Myocyte (in vitro differentiated cells): ENCODE measurements at regions not wholly inside any gene's neighbourhood (a gene's known extent, or its start where the extent isn't known, plus 50 kb on each side); places are given as distances from the start of the nearest gene placed in this dataset.
"Not testable (repeated sequence)": the region's sequence is repeated elsewhere in the genome, so short reads cannot be mapped to it uniquely, and the experiment has no call there.

Experiments used
- DNase-seq: peaks from one replicate; pipeline ENCODE4 v3.0.0-alpha.2; 2012; ENCODE audit warnings: low read depth

DNA sequence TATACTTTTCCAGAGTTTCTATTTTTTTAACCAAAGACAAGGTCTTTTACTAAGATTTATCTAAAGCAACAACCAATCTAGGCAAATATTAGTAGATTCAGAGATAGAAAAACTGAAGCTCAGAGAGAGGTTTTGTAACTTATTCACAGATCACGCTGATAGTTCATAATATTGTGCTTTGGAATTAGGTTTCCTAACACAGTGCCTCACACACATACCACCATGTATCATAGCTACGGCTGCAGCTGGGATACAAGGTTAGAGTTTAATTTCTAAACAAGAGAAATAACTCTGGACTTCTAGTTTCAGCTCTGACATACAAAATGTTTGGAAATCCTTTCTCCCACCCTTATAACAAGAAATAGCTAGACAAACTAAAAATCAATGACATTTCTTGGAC lies 565.7 kb downstream of the PYDC2 start:
- DNase-seq: no peak

DNA sequence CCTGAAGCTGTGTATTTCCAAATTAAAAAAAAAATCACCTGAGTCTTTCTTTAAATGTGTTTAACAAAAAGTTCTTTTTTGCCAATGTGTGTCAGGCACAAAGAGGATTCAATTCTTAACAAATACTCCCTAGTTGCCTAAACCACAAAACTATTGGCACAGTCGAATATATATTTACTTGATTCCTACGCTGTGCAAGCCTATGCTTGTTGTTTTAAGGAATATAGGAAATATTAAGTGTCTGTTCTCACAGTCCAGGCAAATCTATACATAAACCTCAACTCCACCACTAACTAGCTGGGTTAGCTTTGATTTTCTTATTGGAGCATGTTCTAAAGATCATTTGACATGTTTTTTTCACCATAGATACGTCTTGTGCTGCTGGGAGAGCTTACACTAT lies 571.0 kb downstream of the PYDC2 start:
- no peak for DNase-seq

DNA sequence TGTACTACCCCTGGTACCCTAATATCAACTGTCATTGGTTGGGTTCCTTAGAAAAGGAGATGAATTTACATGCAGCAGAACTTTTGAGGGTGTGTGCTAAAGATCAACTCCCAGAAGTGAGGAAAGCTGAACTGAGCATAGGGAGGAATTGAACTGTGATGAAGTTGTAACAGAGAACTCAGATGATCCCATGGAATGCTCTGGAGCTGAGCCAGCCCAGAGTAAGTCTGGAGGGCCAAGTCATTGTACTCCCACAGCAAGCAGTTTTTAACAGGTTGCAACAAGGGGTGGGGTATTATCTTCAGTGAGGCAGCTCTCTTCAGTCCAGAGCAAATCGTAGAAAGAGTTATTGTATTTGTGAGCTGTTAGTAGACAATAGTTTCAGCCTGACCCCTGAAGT lies 572.3 kb downstream of the PYDC2 start:
- no peak for DNase-seq

DNA sequence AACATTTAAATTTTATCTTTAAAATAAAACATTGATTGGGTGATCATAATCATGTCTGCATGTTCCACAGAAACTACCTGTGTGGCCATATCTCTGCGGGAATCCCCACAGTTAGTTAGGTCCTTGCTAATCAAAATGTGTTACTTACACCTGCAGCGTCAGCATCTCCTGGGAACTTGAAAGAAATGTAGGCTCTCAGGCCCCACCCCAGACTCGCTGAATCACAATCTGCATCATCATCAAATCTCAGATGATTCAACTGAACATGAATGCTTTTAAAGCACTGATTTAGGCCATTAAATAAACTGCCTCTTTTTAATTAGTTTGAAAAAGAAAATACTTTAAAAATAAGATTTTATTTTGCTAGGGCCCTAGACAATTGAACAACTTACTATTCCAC lies 577.8 kb downstream of the PYDC2 start:
- no peak for DNase-seq

DNA sequence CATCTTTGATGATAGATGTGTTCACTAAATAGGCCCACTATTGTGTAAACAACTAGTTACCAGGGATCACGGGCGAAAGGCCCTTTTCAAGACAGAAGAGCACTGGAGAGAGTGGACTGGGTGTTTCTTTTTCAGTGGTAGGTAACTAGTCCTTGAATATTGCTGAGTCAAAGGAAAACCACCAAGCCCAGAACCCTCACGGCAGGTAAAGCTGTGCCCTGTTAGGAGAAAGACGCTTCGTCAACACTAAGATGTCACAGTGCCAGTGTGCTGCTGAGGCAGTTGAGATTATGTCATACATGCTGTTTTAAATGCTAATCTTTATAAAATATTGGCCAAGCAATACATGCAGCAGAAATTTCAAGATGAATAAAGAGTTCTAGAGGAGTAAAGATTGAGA lies 578.6 kb downstream of the PYDC2 start:
- DNase-seq: no peak

DNA sequence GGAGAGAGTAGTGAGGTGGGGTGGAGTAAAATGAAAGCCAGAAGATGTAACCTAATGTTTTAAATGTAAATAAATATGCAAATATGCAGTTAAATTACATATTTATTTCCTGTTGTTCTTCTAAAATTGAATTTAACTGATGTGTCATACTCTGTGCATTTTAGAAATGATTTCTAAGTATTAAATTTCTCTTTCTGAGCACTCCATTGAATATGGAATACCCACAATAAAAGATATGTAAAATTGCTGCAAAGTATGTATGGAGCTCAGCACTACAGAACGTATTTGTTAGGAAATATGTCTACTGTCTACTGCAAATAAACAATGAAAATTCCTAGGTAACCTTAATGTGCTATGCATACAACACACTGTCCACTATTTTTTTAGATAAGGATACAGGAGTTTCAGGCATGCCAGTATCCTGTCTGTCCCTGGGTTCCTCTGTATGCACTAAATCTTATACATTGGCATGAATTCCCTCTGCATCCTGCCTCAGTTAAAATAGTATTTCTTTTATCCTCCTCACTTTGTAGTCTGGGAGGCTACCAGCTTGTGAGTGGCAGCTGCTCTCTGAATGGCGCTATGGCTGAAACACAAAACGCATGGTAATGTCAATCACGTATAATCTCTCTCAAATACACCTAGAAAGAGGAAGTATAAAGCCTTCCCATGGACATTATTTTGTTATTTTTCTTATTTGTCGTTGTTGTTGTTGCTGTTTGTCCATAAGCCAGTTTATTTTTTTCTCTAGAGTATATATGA lies 579.5 kb downstream of the PYDC2 start:
- DNase-seq: no peak

DNA sequence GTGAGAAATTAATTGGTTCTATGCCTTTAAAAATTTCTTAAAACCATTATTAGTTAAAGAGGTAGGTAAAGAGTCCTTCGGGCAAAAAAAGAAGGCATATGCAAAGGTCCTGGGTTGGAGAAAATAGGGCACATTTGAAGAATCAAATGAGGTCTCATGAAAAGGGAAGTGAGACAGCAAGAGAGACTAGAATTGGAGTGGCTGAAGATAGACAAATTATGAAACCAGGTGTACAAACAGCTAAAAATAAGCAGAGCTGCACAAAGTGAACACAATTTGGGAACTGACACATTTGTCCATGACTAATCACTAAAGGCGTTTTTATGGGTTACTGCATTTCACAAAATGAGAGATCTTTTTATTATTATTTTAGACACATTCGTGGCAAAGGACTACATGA lies 581.2 kb downstream of the PYDC2 start:
- DNase-seq: no peak

DNA sequence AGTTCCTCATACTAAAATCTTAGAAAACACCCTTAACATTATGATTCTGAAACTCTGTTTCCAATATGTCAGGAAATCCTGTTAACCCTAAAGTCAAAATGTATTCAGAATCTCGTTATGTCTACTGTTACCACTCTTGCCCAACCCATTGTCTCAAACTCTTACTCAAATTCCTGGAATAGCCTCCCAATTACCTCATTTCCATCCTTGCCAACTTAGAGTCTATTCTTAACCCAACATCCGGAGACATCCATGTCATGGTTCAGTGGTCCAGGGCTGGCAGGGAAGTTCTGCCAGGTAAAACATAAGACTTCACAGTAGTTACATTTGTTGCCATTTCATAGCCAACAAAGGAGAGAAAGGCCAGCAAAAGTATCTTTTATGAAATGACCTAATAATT lies 593.9 kb downstream of the PYDC2 start:
- peak; percentile 36 for DNase-seq

DNA sequence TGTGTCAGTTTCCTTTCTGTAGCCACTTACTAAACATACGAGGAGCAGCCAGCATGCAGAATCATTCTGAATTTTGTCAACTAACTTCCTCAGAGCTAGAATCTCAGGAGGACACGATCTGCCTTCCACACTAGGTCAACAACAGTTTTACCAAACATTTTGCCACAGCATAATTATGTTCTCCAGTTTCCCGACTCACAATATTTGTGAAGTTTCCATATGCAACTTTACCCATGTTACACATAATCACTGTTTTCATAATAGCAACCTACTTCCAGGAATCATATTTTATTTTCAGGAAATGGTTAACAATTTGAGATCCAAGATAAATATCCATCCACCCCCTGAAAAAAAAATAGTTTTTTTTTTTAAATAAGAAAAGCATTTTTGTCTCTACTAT lies 595.0 kb downstream of the PYDC2 start:
- no peak for DNase-seq

DNA sequence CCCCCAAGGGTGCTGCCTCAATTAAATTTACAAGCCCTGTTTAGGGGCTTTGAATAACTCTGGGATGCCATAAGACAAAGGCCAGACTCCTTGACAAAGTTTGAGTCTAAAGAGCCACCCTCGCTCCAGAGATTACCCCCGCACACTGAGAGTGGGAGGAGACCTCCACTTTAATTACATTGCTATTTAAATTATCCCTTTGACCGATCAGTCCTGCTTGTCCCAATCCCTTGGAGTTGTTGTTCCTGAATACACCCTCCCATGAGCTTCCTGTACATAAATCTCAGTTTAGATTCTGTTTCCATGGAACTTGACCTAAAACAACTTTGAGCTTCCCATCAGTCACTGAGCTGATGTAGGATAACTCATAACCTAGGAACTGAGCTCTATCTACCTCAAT lies 596.3 kb downstream of the PYDC2 start:
- no peak for DNase-seq

DNA sequence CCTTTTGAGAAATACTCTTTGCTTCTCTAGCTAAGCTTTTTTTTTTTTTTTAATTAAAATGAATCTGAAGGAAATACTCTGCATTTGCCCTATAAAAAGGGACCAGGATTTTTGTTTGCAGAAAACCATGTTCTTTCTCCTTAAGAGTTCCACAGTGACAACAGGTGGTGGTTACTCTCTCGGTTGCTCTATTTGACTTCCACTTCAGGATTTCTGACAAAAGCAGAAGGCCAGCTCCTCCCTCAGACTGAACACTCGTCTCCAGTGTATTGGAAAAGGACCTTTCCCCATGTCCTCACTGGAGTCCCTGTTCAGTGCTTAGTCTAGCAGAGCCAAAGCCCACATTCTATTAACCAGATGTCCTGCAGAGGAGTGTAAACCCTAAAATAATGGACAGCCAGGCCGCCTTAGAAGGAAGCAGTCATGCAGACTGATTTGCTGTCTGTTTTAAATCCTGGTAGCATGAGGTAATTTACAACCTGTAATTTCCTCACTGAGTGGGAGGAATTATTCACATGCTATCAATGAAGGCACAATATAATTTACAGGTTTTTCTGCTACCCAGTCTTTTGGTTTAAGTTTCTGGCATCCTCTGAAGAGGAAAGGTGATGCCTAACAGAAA lies 599.3 kb downstream of the PYDC2 start:
- no peak for DNase-seq

DNA sequence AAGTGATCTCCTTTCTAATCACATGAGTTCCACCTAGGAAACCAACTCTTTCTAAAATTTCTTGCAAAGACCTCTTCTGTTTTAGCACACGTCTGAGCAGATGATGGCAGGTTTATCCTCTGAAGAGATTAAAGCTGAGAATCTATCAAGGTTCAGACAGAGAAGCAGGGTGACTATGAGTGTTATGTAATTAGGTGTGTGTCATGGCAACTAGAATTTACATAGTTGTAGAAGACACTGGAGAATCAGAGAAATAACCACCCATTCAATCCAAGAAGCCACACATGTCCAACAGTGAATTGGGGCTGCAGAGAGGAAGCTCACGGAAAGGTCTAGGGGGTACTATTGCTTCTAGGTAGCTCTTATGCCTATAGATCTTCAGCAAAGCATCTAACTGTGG lies 600.5 kb downstream of the PYDC2 start:
- DNase-seq: no peak

DNA sequence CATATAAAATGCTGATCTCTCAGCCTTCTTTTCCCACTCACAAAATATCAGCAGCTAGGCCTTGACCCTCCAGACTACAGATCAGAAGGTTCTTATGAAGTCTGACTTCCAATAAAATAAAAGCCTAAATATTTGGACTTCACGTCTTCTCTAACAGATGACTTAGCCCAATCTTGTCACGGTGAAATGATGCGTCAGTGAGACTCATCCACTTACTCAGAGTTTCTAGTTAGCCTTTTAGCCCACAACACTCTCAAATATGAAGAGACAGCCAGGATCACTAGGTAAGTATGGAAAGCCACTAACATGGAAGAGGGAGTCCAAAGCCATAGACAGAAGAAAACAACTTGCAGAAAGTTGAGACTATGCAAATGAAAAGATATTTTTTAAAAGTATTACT lies 601.2 kb downstream of the PYDC2 start:
- DNase-seq: no peak

DNA sequence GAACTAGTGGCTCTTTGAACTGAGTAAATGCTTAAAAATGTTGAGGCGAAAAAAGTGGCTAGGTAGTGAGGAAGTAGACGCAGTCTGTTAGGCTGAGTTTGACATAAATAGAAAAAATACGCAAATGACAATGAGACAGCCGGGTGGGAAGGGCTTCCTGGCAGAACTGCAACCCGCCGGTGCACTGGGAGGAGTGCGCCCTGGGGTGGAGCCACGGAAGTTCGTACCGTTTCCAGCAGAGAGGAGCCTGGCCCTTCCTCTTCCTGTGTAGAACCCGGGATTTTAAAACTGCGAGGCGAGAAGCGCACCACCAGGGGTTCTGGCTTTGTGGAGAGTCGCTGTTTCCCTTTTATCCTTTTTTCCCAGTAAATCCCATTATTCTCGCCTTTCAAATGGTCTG lies 602.6 kb downstream of the PYDC2 start:
- DNase-seq: no peak

DNA sequence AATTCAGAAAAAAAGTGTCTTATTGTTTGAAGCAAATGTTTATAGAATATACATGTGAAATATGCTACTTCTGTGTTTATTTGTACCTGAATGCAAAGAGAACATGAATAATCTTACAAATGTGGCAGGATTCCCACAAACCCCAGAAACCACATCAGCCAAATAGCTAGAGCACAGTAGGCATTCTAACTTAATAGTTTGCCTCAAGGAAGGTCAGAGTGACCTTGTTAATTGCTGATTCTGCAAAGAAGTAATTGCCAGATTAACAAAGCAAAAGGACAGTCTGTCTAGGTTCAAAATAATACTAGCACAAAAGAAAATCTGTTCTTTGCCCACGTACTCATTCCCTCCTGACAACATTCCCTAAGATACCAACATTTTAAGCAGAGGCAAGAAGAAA lies 604.0 kb downstream of the PYDC2 start:
- no peak for DNase-seq

DNA sequence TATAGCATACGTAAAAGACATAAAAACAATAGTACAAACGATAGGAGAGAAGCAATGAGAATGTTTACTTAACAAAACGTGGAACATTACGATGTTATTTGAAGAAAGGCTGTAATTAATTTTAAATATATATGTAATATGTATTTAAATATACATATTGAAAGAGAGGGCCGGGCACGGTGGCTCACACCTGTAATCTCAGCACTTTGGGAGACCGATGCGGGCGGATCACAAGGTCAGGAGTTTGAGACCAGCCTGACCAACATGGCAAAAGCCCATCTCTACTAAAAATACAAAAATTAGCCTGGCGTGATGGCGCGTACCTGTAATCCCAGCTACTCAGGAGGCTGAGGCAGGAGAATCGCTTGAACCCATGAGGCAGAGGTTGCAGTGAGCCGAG lies 605.3 kb downstream of the PYDC2 start:
- not testable (repeated sequence) for DNase-seq

DNA sequence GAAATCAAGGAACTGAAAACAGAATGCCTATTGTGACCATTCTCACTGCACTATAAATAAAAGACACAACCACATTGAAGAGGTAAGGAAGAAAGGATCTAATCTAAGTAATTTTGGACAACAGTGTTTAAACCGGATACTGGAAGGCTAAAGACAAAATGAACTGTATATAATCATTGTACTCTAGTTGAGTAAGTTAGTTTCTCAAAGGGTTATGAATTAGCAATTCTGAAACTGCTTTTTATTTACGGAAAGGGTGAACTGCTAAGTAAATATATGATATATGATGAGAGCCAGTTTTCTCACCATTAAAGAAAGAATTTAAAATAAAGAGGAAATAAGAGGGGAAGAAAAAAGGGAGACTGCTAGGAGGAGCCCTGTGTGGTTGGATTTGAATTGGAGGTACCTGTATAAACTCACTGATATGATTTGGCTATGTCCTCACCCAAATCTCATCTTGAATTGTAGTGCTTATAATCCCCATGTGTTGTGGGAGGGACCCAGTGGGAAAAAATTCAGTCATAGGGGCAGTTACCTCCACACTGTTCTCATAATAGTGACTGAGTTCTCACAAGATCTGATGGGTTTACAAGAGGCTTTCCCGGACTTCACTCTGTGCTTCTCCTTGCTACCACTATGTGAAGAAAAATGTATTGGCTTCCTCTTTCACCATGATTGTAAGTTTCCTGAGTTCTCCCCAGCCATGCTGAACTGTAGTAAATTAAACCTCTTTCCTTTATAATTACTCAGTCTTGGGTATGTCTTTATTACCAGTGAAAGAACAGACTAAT lies 607.7 kb downstream of the PYDC2 start:
- DNase-seq: no peak

DNA sequence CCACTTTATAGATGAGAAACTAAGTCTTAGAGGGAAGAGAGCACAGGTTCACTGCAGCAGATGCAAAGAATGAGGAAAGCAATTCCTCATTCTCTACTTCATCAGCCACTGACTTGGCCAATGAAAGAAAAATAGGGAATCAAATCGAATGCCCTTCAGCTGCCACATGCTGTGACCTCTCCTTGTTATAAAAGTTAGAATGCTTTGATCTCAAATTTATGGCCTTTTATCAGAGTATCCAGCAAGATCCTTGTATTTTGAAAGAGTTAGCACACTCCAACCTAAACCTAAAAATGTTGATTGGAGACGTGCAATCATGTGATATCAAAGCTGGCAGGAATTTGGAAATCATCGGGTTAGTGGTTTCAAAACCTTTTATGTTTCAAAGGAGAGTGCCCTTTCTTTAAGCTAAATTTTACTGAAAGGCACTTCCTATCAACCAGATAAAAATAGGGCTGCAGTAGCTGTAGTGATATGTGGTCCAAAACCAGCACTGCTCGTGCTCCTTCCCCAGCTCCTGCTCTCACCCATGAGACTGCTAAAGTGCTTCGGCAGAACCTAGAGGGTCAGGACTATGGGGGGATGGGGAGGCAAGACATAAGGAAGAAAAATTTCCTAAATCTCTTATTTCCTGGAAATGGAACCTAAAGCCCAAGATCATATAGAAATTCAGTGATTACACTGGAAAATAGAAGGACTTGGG lies 617.0 kb downstream of the PYDC2 start:
- no peak for DNase-seq

DNA sequence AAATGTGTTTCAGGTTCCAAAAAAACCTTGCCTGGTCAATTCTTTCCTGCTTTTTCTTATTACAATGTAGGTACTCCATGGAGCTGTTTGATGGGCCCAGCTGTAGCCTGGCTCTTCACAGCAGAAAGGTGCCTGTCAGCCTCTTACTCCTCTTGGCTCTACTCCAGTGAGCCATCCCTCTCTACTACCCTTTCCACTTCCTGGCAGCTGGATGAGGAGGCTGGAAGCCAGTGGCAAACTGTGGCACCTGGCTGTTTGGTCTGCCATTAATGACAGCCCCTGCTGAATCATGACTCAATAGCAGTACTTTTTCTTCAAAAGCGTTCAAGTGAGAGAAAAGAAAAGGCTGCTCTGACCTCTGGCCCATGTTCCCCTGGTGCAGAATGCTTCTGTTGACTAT lies 618.1 kb downstream of the PYDC2 start:
- DNase-seq: peak; percentile 21

DNA sequence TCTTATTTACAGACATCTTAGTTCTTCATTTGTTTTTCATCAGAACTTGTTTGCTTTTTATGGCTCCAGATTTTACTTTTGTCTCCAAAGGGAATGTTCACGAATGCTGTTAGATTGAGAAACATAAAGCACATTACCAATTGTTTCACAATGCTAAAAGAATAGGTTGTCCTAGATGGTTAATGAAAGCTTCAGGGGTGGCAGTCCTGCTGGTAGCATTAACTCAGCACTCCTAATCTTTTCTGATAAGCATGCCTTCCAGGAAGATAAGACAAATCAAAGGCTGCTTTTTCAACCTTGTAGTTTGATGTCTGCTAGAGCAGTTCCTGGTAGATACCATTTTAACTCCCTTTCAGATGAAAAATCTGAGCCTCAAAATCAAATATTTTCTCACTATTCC lies 619.4 kb downstream of the PYDC2 start:
- no peak for DNase-seq

DNA sequence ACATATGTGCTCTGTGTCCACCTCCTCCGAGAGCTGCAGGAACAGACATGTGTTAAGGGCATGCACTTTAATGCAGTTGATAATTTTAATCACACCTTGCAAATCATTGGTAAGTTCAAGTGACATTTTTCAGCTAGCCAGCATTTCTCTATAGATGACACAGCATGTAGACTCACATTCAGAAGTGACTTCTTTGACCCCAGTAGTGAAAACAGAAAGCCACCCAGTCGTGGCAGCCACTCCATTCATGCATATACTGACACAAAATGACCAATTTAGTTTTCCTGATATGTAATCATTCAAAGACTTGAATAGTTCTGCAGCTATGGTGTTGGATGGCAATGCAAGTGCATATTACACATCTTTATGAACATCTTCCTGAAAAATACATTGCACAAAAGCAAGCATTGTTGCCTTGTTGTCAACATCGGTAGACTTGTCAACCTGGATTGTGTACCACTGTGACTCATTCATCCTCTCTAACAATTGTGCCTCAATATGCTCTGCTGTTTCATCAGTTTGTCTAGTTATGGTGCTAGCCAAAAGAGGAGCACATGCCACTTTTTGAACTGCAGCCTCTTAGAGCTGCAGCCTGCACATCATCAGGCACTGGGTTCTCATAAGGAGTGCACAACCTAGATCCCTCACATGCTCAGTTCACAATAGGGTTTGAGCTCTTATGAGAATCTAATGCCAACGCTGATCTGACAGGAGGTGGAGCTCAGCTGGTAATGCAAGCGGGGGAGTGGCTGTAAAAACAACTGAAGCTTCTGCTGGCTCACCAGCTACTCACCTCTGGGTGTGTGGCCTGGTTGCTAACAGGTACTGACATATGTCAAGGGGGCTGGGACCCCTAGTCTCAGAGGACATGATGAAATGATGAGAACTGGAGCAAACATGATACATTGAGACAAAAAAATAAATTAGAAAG lies 622.0 kb downstream of the PYDC2 start:
- DNase-seq: no peak
